ENCODE measurements at regions not wholly inside any gene's neighbourhood (a gene's known extent, or its start where the extent isn't known, plus 50 kb on each side); places are given as distances from the start of the nearest gene placed in this dataset.

DNA sequence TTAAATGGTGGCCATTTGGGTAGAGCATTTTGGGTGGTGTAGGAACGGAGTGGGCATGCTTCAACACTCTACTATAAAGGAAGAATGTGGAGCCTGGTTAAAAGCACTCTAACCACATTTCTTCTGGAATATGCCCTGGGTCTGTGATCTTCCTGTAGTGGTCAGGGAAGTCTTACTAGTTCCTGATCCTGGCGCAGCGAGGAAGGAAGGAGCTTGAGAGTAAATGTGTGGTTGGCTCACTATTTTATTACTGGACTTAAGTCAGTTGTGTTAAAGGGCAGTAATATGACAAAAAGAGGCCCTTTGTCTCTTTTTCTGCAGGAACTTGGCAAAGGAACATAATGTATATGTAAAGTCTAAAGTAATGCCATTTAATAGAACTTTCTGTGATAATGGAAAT lies 197.6 kb upstream of the ZPLD1 start:
- TF ChIP-seq, protein P1, sequence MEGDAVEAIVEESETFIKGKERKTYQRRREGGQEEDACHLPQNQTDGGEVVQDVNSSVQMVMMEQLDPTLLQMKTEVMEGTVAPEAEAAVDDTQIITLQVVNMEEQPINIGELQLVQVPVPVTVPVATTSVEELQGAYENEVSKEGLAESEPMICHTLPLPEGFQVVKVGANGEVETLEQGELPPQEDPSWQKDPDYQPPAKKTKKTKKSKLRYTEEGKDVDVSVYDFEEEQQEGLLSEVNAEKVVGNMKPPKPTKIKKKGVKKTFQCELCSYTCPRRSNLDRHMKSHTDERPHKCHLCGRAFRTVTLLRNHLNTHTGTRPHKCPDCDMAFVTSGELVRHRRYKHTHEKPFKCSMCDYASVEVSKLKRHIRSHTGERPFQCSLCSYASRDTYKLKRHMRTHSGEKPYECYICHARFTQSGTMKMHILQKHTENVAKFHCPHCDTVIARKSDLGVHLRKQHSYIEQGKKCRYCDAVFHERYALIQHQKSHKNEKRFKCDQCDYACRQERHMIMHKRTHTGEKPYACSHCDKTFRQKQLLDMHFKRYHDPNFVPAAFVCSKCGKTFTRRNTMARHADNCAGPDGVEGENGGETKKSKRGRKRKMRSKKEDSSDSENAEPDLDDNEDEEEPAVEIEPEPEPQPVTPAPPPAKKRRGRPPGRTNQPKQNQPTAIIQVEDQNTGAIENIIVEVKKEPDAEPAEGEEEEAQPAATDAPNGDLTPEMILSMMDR (IDR thresholded peaks at IDR 0.05; ENCODE audit: low read depth, low read length, missing input control), result no peak
- no peak for TF ChIP-seq RXRA (IDR thresholded peaks at IDR 0.05)
- TF ChIP-seq, protein P2, sequence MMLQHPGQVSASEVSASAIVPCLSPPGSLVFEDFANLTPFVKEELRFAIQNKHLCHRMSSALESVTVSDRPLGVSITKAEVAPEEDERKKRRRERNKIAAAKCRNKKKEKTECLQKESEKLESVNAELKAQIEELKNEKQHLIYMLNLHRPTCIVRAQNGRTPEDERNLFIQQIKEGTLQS (IDR thresholded peaks at IDR 0.05), result no peak
- TF ChIP-seq, protein P3, sequence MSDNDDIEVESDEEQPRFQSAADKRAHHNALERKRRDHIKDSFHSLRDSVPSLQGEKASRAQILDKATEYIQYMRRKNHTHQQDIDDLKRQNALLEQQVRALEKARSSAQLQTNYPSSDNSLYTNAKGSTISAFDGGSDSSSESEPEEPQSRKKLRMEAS (IDR thresholded peaks at IDR 0.05), result no peak
